GM23338 (cell line): ENCODE measurements at regions not wholly inside any gene's neighbourhood (a gene's known extent, or its start where the extent isn't known, plus 50 kb on each side); places are given as distances from the start of the nearest gene placed in this dataset.

Experiments
- ATAC-seq: fragments of 200-7000 bp; cut with Tn5 transposase; 3 replicates; pipeline ENCODE4 v1.9.1; 2020
- DNase-seq: peaks from one replicate; pipeline ENCODE4 v3.0.0-alpha.2; 2015; ENCODE audit warnings: low spot score
- H2AFZ ChIP-seq: fragments of 200-600 bp; sonication (generic); 2 replicates; pipeline ENCODE4 v1.8.0; 2016; ENCODE audit warnings: antibody characterized with exemption, mild to moderate bottlenecking, moderate library complexity
- H3F3A ChIP-seq: fragments of 200-600 bp; sonication (generic); replicated peaks from 2 replicates; pipeline ENCODE4 v1.8.0; 2017; ENCODE audit warnings: antibody characterized with exemption, mixed run types, low read depth
- H3K27ac ChIP-seq: fragments of 200-600 bp; sonication (generic); 2 replicates; pipeline ENCODE4 v1.6.1; 2016; ENCODE audit warnings: low read depth
- H3K27me3 ChIP-seq: fragments of 200-600 bp; sonication (generic); 2 replicates; pipeline ENCODE4 v1.8.0; 2016; ENCODE audit warnings: mild to moderate bottlenecking, mixed run types, moderate library complexity; ENCODE audit not compliant: insufficient read depth
- H3K36me3 ChIP-seq: fragments of 200-600 bp; sonication (generic); 2 replicates; pipeline ENCODE4 v1.8.0; 2016; ENCODE audit warnings: mild to moderate bottlenecking; ENCODE audit not compliant: insufficient read depth
- H3K4me1 ChIP-seq: fragments of 200-600 bp; sonication (generic); 2 replicates; pipeline ENCODE4 v1.8.0; 2016; ENCODE audit warnings: mild to moderate bottlenecking, moderate library complexity; ENCODE audit not compliant: insufficient read depth
- H3K4me2 ChIP-seq: fragments of 200-600 bp; sonication (generic); 2 replicates; pipeline ENCODE4 v1.7.1; 2017; ENCODE audit warnings: mixed run types
- H3K4me3 ChIP-seq: fragments of 200-600 bp; sonication (generic); 2 replicates; pipeline ENCODE4 v1.6.1; 2016; ENCODE audit warnings: mixed run types
- H3K79me2 ChIP-seq: fragments of 200-600 bp; sonication (generic); replicated peaks from 2 replicates; pipeline ENCODE4 v1.8.0; 2017; ENCODE audit warnings: mild to moderate bottlenecking; ENCODE audit not compliant: insufficient read depth
- H3K9me2 ChIP-seq: fragments of 200-600 bp; sonication (generic); 2 replicates; pipeline ENCODE4 v1.8.0; 2017; ENCODE audit not compliant: insufficient read depth
- H4K20me1 ChIP-seq: fragments of 200-600 bp; sonication (generic); replicated peaks from 2 replicates; pipeline ENCODE4 v1.8.0; 2017; ENCODE audit warnings: mild to moderate bottlenecking; ENCODE audit not compliant: insufficient read depth
- H3K27ac Mint-ChIP-seq: 2 replicates; pipeline ENCODE4 v1.8.0; 2020; ENCODE audit warnings: inconsistent platforms, mild to moderate bottlenecking, moderate library complexity, mixed read lengths
- H3K27me3 Mint-ChIP-seq: 3 replicates; pipeline ENCODE4 v1.8.0; 2022; ENCODE audit warnings: low read depth, mild to moderate bottlenecking, moderate library complexity, mixed read lengths, inconsistent platforms; ENCODE audit not compliant: insufficient read depth, poor library complexity
- H3K36me3 Mint-ChIP-seq: 3 replicates; pipeline ENCODE4 v1.8.0; 2021; ENCODE audit warnings: low read depth, mild to moderate bottlenecking, inconsistent platforms, moderate library complexity, mixed read lengths
- H3K4me1 Mint-ChIP-seq: 3 replicates; pipeline ENCODE4 v1.8.0; 2020; ENCODE audit warnings: mild to moderate bottlenecking, inconsistent platforms, mixed read lengths
- H3K4me3 Mint-ChIP-seq: 3 replicates; pipeline ENCODE4 v1.8.0; 2021; ENCODE audit warnings: moderate library complexity, mild to moderate bottlenecking, inconsistent platforms, mixed read lengths
- H3K9me3 Mint-ChIP-seq: 3 replicates; pipeline ENCODE4 v1.8.0; 2020; ENCODE audit warnings: moderate library complexity, mild to moderate bottlenecking, inconsistent platforms, mixed read lengths
- CREB1 ChIP-seq: fragments of 250-450 bp; sonication (Bioruptor Pico); IDR thresholded peaks from 2 replicates; pipeline ENCODE4 v1.5.0; 2020; ENCODE audit warnings: low read depth, mild to moderate bottlenecking, moderate library complexity
- CTCF ChIP-seq, 2 experiments: fragments of 200-600 bp in 1 of 2; sonication (generic) in 1 of 2; conservative IDR thresholded peaks; 2 replicates each; pipeline versions ENCODE4 v1.5.1 to v1.6.1; 2016 to 2017; ENCODE audit warnings: antibody characterized with exemption in 2 of 2, low read depth in 2 of 2, mild to moderate bottlenecking in 2 of 2, moderate library complexity in 1 of 2
- ETS1 ChIP-seq: IDR thresholded peaks from 2 replicates; pipeline ENCODE4 v1.6.1; 2016; ENCODE audit warnings: antibody characterized with exemption
- EZH2 ChIP-seq: fragments of 200-600 bp; sonication (generic); IDR thresholded peaks from one replicate; pipeline ENCODE4 v1.8.0; 2017; ENCODE audit warnings: antibody characterized with exemption, mild to moderate bottlenecking, low read depth; ENCODE audit not compliant: unreplicated experiment
- EZH2phosphoT487 ChIP-seq: fragments of 200-600 bp; sonication (generic); IDR thresholded peaks from one replicate; pipeline ENCODE4 v1.8.1; 2018; ENCODE audit warnings: antibody characterized with exemption; ENCODE audit not compliant: unreplicated experiment
- JUNB ChIP-seq: IDR thresholded peaks from one replicate; pipeline ENCODE4 v1.6.1; 2016; ENCODE audit warnings: antibody characterized with exemption; ENCODE audit not compliant: unreplicated experiment
- NANOG ChIP-seq: IDR thresholded peaks from 2 replicates; pipeline ENCODE4 v1.6.1; 2016; ENCODE audit warnings: antibody characterized with exemption, borderline replicate concordance
- POLR2AphosphoS5 ChIP-seq: IDR thresholded peaks from 2 replicates; pipeline ENCODE4 v1.6.1; 2016; ENCODE audit warnings: antibody characterized with exemption, low read depth
- REST ChIP-seq: IDR thresholded peaks from one replicate; pipeline ENCODE4 v1.6.1; 2018; ENCODE audit warnings: antibody characterized with exemption; ENCODE audit not compliant: unreplicated experiment
- STAT1 ChIP-seq: IDR thresholded peaks from one replicate; pipeline ENCODE4 v1.6.1; 2016; ENCODE audit warnings: antibody characterized with exemption; ENCODE audit not compliant: unreplicated experiment
- ZNF114 ChIP-seq: fragments of 250-450 bp; sonication (Bioruptor Pico); IDR thresholded peaks from 2 replicates; pipeline ENCODE4 v1.5.0; 2020; ENCODE audit warnings: mild to moderate bottlenecking, moderate library complexity
- ZNF331 ChIP-seq: fragments of 250-450 bp; sonication (Bioruptor Pico); IDR thresholded peaks from 2 replicates; pipeline ENCODE4 v1.5.0; 2020; ENCODE audit warnings: low read depth, mild to moderate bottlenecking, moderate library complexity
- ZNF462 ChIP-seq: fragments of 250-450 bp; sonication (Bioruptor Pico); IDR thresholded peaks from 2 replicates; pipeline ENCODE4 v1.5.0; 2020; ENCODE audit warnings: mild to moderate bottlenecking, moderate library complexity

GRCh38 chr13:107202371-107203023 lies 634.6 kb upstream of the ARGLU1 start:
- no peak for ATAC-seq
- no peak overlapping the region for H2AFZ ChIP-seq
- H3K4me1 ChIP-seq: peaks cover 3% of the 10 kb centered on the region; the same call in 1 of the 2 replicates
- peaks cover 2% of the 10 kb centered on the region for H3K27me3 Mint-ChIP-seq
- no peak overlapping the region for H3K4me3 Mint-ChIP-seq
- H3K36me3 Mint-ChIP-seq: no peaks in the 10 kb centered on the region
- no peaks in the 10 kb centered on the region for H3K79me2 ChIP-seq
- no peak overlapping the region for H3K27ac ChIP-seq
- no peaks in the 10 kb centered on the region for H3F3A ChIP-seq
- H3K4me3 ChIP-seq: no peak overlapping the region
- H3K36me3 ChIP-seq: no peaks in the 10 kb centered on the region
- H3K4me2 ChIP-seq: no peak overlapping the region
- H3K9me2 ChIP-seq: no peaks in the 10 kb centered on the region
- no peak for DNase-seq
- no peak overlapping the region for H3K27ac Mint-ChIP-seq
- H3K9me3 Mint-ChIP-seq: no peaks in the 10 kb centered on the region
- TF ChIP-seq REST (no peak), JUNB (no peak), POLR2AphosphoS5 (no peak), EZH2 (no peak), CTCF (conservative IDR thresholded peaks at IDR 0.05; ENCODE audit: low read depth in 2 of 2) (no peak), ZNF114 (CRISPR knock-in tag) (no peak), STAT1 (no peak), ZNF331 (CRISPR knock-in tag) (no peak), CREB1 (CRISPR knock-in tag) (no peak), EZH2phosphoT487 (no peak), ZNF462 (CRISPR knock-in tag) (no peak), NANOG (no peak), ETS1 (no peak)
- H4K20me1 ChIP-seq: no peaks in the 10 kb centered on the region
- peaks cover 17% of the 10 kb centered on the region for H3K4me1 Mint-ChIP-seq
- H3K27me3 ChIP-seq: no peaks in the 10 kb centered on the region
